ENCODE measurements at regions not wholly inside any gene's neighbourhood (a gene's known extent, or its start where the extent isn't known, plus 50 kb on each side); places are given as distances from the start of the nearest gene placed in this dataset.
"Not testable (repeated sequence)": the region's sequence is repeated elsewhere in the genome, so short reads cannot be mapped to it uniquely, and the experiment has no call there.

DNA sequence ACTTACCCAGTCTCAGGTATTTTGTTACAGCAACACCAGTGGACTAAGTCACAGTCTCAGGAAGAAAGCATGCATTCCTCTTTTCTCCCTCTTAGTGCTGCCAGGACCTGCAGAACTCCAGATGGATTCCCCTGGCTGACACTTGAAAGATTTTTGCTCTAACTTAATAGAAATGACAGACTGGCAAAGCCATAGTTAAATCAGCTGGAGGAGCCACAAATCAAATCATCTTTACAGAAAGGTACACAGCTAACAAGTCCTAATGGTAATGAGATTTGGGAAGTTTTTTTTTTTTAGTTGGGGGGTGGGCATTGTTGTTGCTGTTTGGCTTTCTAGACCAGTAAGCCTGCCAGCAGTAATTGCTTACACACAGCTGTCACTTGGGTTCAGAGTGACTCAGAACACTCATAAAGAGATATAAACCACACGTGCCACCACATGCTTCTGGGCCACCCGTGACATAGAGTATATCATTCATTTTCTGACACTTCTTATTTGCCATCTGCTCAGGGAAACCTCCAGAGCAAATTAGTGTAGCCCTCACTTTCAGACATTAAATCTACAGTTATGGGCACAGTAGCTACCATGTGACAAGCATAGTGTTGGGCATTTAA, 72.4 kb downstream of the FH start:
- no peak for DNase-seq

DNA sequence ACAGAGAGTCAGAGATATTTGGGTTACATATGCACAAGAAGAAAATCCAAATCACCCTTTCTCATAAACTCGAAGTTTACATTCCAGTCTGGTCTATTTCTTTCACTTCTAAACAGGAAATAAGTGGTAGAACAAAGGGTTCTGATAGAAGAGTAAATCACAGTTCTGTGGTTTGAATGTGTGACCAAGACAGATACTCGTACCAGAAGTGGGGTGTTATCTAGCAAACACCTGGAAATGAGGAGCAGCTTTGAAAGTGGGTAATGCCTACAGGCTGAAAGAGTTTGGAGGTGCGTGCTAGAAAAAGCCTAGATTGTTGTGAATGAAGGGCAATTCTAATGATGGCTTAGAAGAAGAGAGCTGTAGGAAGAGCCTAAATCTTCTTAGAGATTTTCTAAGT, 74.7 kb downstream of the FH start:
- no peak for DNase-seq

DNA sequence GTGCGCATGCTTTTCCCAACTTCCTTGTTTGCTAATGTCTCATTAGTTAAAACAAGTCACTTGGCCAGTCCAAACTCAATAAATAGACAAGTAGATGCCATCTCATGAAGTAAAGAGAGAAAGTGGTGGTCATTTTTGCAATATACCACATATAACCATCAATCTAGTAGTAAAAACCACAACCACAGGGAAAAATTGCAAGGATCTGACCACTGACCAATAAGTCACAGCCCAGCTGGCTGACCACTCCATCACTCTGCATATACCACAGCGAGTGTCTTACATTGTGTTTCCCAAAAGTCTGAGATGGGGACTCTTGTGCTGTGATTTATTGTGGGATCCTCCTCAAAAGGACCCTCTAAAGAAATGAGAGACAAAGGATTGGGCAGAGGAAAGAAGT, 76.0 kb downstream of the FH start:
- no peak for DNase-seq

DNA sequence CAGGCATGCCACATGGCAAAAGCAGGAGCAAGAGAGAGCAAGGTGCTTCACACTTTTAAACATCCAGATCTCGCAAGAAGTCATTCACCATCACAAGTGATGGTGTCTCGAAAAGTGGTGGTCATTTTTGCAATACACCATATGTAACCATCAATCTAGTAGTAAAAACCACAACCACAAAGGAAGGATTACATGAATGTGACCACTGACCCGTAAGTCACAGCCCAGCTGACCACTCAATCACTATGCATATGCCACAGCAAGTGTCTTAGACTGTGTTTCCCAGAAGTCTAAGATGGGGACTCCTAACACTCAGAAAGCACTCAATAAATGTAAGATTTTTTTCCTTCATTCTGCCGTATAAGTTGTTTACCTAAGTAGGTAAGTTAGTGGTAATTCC, 76.9 kb downstream of the FH start:
- no peak for DNase-seq

DNA sequence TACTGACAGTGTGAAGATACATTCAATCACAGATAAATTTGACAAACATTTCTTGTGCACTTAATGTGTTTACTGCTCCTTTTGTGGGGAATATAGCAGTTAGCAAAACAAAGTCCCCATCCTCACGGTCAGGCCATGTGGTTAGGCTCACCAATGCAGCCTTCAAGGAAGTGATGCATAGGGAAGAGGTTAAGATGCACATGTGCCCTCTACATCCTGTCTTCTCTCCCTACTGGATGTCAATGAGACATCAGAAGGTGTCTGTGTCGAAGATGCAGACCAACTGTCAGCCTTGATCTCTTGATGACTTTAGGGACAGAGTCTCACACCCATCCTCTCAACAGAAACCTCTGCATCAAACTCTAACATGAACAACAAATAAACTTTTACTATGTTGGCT, 78.7 kb downstream of the FH start:
- DNase-seq: no peak

DNA sequence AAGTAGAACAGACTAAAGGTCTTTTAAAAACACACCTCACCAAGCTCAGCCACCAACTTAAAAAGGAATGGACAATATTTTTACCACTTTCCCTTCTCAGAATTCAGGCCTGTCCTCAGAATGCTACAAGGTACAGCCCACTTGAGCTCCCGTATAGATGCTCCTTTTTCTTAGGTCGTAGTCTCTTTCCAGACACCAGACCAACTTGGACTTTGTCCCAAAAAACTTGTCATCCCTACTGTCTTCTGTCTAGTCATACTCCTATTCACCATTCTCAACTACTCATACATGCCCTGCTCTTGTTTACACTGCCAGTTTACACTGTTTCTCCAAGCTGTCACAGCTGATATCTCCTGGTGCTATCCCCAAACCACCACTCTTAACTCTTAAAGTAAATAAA, 80.9 kb downstream of the FH start:
- DNase-seq: not testable (repeated sequence)

DNA sequence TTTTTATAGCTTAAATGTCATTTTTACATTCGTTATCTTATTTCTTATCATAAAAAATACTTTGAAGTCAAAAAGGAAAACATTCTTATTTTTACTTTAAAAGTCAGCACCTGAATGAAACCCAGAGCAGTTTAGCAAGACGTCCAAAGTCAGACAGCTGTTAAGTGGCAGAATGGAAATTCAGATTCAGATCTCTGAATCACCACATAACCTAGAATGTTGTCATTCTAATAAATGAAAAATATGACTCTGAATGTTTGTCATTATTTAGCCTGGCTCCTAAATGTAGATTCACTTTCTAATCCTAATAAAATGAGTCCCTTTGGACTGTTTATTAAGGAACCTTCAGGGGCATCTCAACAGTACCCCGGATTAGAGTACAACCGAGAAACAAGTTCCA, 75.2 kb upstream of the RGS7 start:
- no peak for DNase-seq

DNA sequence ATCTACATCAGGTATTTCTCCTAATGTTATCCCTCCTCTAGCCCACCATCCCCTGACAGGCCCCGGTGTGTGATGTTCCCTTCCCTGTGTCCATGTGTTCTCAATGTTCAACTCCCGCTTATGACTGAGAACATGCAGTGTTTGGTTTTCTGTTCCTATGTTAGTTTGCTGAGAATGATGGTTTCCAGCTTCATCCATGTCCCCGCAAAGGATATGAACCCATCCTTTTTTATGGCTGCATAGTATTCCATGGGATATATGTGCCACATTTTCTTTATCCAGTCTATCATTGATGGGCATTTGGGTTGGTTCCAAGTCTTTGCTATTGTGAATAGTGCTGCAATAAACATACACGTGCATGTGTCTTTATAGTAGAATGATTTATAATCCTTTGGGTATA, 68.1 kb upstream of the RGS7 start:
- DNase-seq: not testable (repeated sequence)

DNA sequence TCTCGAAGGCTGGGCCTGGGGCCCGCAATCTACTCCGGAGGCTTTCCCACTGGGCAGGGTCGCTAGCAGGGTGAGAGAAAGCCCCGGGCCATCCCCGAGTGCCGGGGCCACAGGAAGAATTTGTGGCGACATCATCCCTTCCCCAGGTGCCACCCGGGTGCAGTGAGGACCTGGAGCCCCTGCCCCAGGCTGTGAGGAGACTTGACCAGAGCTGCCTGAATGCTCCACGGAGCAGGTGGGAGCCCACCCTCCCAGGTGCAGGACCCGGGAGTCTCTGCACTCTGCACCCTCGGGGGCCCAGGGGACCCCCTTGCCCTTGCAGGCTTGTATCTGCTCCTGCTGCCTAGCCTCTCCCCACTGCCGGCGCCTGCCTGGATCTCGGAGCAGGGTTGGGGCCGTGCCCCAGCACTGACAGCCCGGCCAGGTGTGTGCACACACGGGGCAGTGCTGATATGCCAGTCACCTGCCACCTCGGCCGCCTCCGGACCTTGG, 67.5 kb upstream of the RGS7 start:
- no peak for DNase-seq

DNA sequence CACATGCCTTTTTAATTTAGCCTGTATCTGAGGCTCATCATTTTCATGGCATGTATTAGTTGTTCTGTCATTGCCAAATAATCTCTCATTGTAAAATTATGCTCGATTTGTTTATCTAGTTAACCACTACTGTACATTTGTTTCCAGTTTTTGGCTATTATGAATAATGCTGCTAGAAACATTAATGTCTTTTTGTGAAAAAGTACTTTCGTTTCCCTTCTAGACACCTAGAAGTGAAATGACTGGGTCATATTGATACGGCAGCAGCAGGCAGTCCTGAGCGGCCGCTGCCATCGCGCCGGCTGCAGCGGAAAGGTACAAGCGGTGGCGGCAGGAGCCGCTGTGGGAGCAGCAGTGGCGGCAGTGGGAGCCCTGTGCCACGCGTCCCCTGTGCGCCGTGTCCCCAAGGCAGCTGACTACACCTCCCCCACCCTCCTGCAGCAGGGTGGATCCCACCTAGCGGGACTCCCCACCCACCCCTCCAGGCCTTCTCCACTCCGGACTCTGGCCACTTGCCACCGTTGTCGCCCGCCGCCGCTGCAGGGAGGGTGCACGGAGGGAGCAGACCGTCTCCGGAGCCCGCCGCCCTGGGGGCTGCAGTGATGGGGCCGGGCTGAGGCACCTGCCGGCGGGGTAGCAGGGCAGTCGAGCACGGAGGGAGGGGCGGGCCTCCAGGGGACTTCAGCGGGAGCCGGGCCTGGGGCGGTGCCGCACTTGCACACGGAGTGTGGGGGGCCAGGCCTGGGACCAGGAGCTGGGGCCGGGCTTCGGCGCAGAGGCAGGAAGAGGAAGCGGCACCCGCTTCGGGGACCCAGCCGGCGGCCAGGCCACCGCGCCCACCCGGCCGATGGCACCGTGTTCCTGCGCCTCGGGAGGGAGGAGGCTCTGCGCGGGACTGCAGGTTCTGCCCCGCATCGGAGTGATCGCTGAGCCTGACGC, 66.8 kb upstream of the RGS7 start:
- DNase-seq: peak; percentile 18

DNA sequence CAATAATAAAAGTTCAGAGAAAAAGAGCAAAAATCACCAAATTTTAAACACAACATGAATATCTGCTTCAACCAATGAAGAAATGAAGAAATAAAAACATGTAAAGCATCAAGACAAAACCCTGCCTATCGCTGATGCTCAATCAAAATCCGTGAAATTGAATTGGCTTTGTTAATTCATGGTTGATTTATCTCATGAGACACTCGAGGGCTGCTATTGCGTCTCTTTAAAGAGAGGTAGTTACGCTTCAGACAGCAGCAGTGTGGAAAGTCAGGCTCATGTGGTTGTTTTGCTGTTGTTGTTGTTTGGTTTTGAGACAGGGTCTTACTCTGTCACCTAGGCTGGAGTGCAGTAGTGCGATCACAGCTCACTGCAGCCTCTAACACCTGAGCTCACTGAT, 65.5 kb upstream of the RGS7 start:
- no peak for DNase-seq

DNA sequence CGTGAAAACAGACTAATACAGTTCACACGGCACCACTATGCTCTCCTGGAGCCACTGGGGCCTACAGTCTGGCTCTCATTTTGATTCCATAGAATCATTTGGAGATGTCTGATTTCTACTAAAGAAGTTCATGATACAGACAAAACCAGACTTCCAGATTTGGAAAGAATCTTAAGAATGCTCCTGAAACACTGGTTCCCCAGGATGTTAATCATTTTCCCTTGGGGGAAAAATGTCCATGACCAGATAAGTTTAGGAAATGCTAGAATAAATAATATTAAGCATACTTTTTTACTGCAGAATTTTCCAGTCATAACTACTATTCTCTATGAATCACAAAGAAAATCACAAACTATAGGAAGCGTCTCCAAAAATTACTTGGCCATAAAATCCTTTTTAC, 63.0 kb upstream of the RGS7 start:
- DNase-seq: no peak

DNA sequence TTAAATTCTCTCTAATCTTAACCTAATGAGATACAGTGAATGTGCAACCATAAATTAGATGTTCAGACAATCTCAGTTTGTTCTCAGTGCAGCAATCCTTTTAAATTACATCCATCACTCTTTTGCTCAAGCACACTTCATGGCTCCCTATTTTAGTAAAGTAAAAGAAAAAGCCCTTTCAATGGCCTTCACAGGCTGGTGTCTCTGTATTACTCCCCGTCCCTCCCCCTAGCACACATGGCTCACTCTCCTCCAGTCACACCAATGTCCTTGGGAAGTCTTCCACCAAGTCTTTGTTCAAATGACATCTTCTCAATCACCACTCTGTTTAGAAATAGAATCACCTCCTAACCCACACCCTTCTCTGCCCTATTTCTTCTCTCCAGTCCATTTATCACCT, 60.3 kb upstream of the RGS7 start:
- DNase-seq: no peak

DNA sequence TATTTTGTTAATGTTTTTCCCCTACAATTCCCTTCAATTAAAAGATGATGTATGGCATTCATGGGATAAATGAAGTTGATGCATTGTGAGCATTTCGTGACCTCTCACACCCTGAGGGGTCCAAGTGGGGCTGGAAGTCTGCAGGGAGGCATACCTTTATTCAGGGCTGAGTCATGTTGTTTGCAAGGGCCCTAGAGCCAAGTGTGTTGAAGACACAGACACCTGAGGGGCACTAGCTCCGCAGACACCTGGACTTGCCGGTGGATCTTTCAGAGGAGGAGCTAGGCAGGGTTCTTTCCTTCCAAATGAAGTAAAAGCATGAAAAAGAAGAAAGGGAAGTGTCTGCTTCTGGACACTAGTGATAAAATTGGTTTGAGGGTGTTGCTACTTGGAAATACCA, 57.0 kb upstream of the RGS7 start:
- DNase-seq: no peak

DNA sequence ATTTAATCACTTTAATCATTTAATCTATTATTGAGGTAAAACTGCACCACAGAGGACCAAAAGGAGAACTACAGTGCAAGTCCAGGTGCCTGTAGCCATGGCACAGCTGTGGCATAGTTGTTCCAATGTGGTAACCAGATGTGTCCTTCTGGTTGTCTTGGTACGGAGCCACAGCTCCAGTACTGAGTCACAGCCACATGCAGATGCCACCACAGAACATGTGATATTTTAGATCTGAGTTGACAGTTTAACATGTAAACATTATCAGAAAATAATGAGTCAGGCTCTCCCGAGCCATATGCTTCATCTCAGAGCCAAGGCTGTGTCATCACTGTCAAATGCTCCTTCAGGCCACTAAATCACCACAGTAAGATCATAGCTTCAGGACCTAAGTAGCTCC, 56.4 kb upstream of the RGS7 start:
- DNase-seq: peak; percentile 9

DNA sequence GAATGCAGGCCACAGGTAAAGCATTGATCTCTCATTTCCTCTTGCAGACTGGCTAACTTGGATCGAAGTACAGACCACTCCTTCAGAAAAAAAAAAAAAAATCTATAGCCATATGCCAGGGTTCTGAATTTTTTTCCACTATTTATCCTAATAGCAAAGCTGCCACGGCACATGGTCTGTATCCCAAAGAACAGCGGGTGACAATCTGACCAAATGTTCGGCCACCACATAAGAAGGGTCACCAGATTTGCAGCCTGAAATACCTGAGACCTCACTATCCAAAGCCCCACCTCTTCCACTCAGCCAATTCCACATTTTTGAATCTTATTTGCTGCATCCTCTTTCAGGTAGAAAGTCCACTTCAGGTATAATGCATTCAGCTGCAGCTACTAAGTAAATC, 55.6 kb upstream of the RGS7 start:
- no peak for DNase-seq

DNA sequence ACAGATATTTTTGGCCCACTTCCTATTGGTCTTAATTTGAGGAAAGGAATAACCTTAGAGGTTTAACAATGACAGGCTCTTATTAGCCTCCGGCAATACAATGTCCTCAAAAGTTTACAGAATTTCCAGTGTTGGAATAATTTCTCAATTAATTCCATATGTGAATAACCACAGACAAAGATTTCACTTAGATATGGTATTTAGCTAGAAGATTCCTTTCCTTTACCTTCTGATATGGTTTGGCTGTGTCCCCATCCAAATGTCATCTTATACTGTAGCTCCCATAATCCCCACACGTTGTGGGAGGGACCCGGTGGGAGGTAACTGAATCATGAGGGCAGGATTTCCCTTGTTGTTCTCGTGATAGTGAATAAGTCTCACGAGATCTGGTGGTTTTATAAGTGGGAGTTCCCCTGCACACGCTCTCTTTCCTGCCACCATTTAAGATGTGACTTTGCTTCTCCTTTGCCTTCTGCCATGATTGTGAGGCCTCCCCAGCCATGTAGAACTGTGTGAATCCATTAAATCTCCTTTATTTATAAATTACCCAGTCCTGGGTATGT, 54.9 kb upstream of the RGS7 start:
- no peak for DNase-seq

DNA sequence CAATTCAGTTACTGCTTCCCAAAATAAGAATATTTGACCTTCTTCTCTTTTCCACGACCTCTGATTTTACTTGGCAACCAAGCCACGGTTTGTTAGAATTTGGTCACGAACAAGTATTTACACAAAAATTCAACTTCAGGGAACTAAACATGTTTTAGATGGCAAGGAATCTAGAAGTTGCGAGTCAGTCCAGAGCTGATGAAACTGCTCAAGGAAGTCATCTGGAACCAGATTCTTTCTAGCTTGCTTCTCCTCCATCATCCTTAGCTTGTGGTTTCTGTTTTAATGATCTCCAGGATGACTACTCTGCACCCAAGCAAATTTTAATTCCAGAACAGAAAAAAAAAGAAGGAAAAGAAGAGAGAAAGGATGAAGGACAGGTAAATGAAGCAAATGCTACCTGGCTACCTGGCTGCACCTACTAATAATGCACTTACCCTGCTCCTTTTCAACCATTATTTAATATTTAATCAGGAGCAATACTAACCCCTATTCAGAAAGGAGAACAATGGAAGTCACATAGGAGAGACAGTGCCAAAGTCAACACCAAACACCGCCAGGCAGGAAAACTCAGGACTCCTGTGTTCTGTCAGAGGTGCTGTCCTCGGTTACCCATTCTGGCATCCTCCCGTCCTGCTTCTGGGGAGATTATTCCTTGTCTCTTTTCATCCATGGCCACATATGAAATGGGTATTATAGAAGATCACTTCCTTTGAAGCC, 54.2 kb upstream of the RGS7 start:
- DNase-seq: no peak

DNA sequence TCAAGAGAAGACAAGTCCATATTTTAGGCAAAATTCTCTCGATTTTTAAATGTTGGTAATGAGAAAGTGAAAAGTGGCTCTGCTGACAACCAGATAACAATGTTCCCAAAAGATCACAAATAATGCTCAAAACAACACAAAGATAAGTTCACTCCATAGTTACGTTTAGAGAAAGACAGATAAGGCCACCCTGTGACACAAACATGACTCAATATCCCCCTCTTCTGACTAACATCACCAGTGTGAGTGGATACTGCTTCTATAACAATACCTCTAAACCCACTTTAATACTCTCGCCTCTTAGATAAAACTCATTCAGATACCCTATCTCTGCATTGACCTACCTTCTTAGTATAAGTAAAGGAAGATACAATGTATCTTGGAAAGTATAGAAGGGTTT, 51.2 kb upstream of the RGS7 start:
- DNase-seq: no peak

Measured in stimulated activated CD4-positive, alpha-beta T cell treated with anti-CD3 and anti-CD28 coated beads, Interleukin-1b, Interleukin-23, amount 100 ng/mL, for 48 hours (primary cell).